IMR-90 (cell line): ENCODE measurements at regions not wholly inside any gene's neighbourhood (a gene's known extent, or its start where the extent isn't known, plus 50 kb on each side); places are given as distances from the start of the nearest gene placed in this dataset.
"Not testable (repeated sequence)": the region's sequence is repeated elsewhere in the genome, so short reads cannot be mapped to it uniquely, and the experiment has no call there.

Experiments used
- BHLHE40 ChIP-seq: fragments of 150-350 bp; IDR thresholded peaks from 2 replicates; pipeline ENCODE4 v1.6.1; 2016; ENCODE audit warnings: mild to moderate bottlenecking, low read depth, low read length
- ELK1 ChIP-seq: fragments of 150-350 bp; IDR thresholded peaks from 2 replicates; pipeline ENCODE4 v1.6.1; 2016; ENCODE audit warnings: low read depth, mild to moderate bottlenecking, low read length, moderate library complexity, borderline replicate concordance
- MAFK ChIP-seq: IDR thresholded peaks from 2 replicates; pipeline ENCODE4 v1.6.1; 2012; ENCODE audit warnings: low read depth, low read length, improper control_type of control experiment
- POLR2A ChIP-seq: IDR thresholded peaks from 2 replicates; pipeline ENCODE4 v1.6.1; 2012; ENCODE audit warnings: mild to moderate bottlenecking, low read depth, low read length
- RAD21 ChIP-seq: IDR thresholded peaks from 2 replicates; pipeline ENCODE4 v1.6.1; 2012; ENCODE audit warnings: low read length, improper control_type of control experiment
- RFX5 ChIP-seq: IDR thresholded peaks from 2 replicates; pipeline ENCODE4 v1.8.0; 2012; ENCODE audit warnings: low read depth, mild to moderate bottlenecking, low read length, moderate library complexity
- TF ChIP-seq, protein P1 (sequence below): conservative IDR thresholded peaks from 2 replicates; pipeline ENCODE4 v1.5.1; 2012; ENCODE audit warnings: mild to moderate bottlenecking, low read depth, low read length, improper control_type of control experiment
- TF ChIP-seq, protein P2 (sequence below): fragments of 150-350 bp; IDR thresholded peaks from 2 replicates; pipeline ENCODE4 v1.6.1; 2017; ENCODE audit warnings: mild to moderate bottlenecking, antibody characterized with exemption, low read length, low read depth

DNA sequence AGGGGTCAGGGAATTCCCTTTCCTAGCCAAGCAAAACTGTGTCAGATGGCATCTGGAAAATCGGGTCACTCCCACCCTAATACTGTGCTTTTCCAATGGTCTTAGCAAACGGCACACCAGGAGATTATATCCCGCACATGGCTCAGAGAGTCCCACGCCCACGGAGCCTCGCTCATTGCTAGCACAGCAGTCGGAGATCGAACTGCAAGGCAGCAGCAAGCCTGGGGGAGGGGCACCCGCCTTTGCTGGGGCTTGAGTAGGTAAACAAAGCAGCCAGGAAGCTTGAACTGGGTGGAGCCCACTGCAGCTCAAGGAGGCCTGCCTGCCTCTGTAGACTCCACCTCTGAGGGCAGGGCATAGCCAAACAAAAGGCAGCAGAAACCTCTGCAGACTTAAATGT is 393.3 kb upstream of the ONECUT1 start:
- TF ChIP-seq RFX5, MAFK, BHLHE40, POLR2A, RAD21, ELK1: not testable (repeated sequence)
- TF ChIP-seq, protein P1, sequence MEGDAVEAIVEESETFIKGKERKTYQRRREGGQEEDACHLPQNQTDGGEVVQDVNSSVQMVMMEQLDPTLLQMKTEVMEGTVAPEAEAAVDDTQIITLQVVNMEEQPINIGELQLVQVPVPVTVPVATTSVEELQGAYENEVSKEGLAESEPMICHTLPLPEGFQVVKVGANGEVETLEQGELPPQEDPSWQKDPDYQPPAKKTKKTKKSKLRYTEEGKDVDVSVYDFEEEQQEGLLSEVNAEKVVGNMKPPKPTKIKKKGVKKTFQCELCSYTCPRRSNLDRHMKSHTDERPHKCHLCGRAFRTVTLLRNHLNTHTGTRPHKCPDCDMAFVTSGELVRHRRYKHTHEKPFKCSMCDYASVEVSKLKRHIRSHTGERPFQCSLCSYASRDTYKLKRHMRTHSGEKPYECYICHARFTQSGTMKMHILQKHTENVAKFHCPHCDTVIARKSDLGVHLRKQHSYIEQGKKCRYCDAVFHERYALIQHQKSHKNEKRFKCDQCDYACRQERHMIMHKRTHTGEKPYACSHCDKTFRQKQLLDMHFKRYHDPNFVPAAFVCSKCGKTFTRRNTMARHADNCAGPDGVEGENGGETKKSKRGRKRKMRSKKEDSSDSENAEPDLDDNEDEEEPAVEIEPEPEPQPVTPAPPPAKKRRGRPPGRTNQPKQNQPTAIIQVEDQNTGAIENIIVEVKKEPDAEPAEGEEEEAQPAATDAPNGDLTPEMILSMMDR = not testable (repeated sequence)
- TF ChIP-seq, protein P2, sequence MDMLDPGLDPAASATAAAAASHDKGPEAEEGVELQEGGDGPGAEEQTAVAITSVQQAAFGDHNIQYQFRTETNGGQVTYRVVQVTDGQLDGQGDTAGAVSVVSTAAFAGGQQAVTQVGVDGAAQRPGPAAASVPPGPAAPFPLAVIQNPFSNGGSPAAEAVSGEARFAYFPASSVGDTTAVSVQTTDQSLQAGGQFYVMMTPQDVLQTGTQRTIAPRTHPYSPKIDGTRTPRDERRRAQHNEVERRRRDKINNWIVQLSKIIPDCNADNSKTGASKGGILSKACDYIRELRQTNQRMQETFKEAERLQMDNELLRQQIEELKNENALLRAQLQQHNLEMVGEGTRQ = not testable (repeated sequence)
